SK-N-MC (cell line): ENCODE measurements at regions not wholly inside any gene's neighbourhood (a gene's known extent, or its start where the extent isn't known, plus 50 kb on each side); places are given as distances from the start of the nearest gene placed in this dataset.
"Not testable (repeated sequence)": the region's sequence is repeated elsewhere in the genome, so short reads cannot be mapped to it uniquely, and the experiment has no call there.

Source experiments
- DNase-seq: peaks from one replicate; pipeline ENCODE4 v3.0.0-alpha.2; 2011; ENCODE audit warnings: low read depth, low spot score
- H3K27ac ChIP-seq: fragments of 200-600 bp; sonication (generic); 2 replicates; pipeline ENCODE4 v1.5.1; 2016; ENCODE audit warnings: mixed run types
- H3K36me3 ChIP-seq: fragments of 200-600 bp; sonication (generic); 2 replicates; pipeline ENCODE4 v1.6.1; 2017; ENCODE audit warnings: antibody characterized with exemption, low read length, mixed read lengths; ENCODE audit not compliant: insufficient read depth
- H3K4me3 ChIP-seq: fragments of 200-600 bp; sonication (generic); 2 replicates; pipeline ENCODE4 v1.5.1; 2016
- H3K9ac ChIP-seq: fragments of 200-600 bp; sonication (generic); 2 replicates; pipeline ENCODE4 v1.8.0; 2017; ENCODE audit warnings: mixed run types, mixed read lengths; ENCODE audit not compliant: insufficient read length
- H3K9me3 ChIP-seq: fragments of 200-600 bp; sonication (generic); 2 replicates; pipeline ENCODE4 v1.6.1; 2017; ENCODE audit warnings: low read depth, mild to moderate bottlenecking, antibody characterized with exemption, low read length, moderate library complexity, mixed read lengths
- EZH2 ChIP-seq: fragments of 200-600 bp; sonication (generic); IDR thresholded peaks from one replicate; pipeline ENCODE4 v1.6.1; 2017; ENCODE audit warnings: antibody characterized with exemption
- FOXP2 ChIP-seq: optimal IDR thresholded peaks from 2 replicates; pipeline ENCODE3; 2011; ENCODE audit warnings: mild to moderate bottlenecking, moderate library complexity; ENCODE audit not compliant: insufficient read depth; ENCODE audit errors: extremely low read length, control extremely low read depth
- POLR2AphosphoS5 ChIP-seq: IDR thresholded peaks from 2 replicates; pipeline ENCODE4 v1.6.1; 2012; ENCODE audit warnings: mild to moderate bottlenecking, low read depth, low read length, borderline replicate concordance

GRCh38 chr11:134727636-134728035 is 315.6 kb upstream of the B3GAT1 start:
- no peak for DNase-seq
- Histone ChIP-seq H3K4me3 (no peak overlapping the region), H3K27ac (no peak overlapping the region), H3K9me3 (no peaks in the 10 kb centered on the region), H3K9ac (no peak overlapping the region), H3K36me3 (no peaks in the 10 kb centered on the region)
- no peak for TF ChIP-seq POLR2AphosphoS5
- TF ChIP-seq EZH2 = no peak
- TF ChIP-seq FOXP2 = no peak

GRCh38 chr11:134727204-134727603 is 315.2 kb upstream of the B3GAT1 start:
- Histone ChIP-seq H3K27ac (no peak overlapping the region), H3K36me3 (no peaks in the 10 kb centered on the region), H3K9ac (no peak overlapping the region), H3K4me3 (no peak overlapping the region), H3K9me3 (no peaks in the 10 kb centered on the region)
- no peak for DNase-seq
- TF ChIP-seq EZH2 (no peak), FOXP2 (no peak), POLR2AphosphoS5 (no peak)

GRCh38 chr11:134725716-134726639 is 313.9 kb upstream of the B3GAT1 start:
- no peaks in the 10 kb centered on the region for H3K9me3 ChIP-seq
- TF ChIP-seq POLR2AphosphoS5 (no peak), FOXP2 (no peak), EZH2 (no peak)
- H3K9ac ChIP-seq = no peak overlapping the region
- H3K36me3 ChIP-seq = no peaks in the 10 kb centered on the region
- no peak overlapping the region for H3K4me3 ChIP-seq
- no peak for DNase-seq
- H3K27ac ChIP-seq = no peak overlapping the region

GRCh38 chr11:134725211-134725610 is 313.2 kb upstream of the B3GAT1 start:
- H3K27ac ChIP-seq = no peak overlapping the region
- no peaks in the 10 kb centered on the region for H3K36me3 ChIP-seq
- no peaks in the 10 kb centered on the region for H3K9me3 ChIP-seq
- no peak for DNase-seq
- TF ChIP-seq FOXP2 (no peak), POLR2AphosphoS5 (no peak), EZH2 (no peak)
- H3K4me3 ChIP-seq = no peak overlapping the region
- H3K9ac ChIP-seq = no peak overlapping the region

- H3K36me3 ChIP-seq = no peaks in the 10 kb centered on the region
- DNase-seq = no peak
- no peak for TF ChIP-seq POLR2AphosphoS5
- no peak for TF ChIP-seq EZH2
- TF ChIP-seq FOXP2 = no peak
- H3K9me3 ChIP-seq = no peaks in the 10 kb centered on the region
- no peak overlapping the region for H3K27ac ChIP-seq
- H3K4me3 ChIP-seq = no peak overlapping the region
- H3K9ac ChIP-seq = no peak overlapping the region
Observed at GRCh38 chr11:134724779-134725140, 312.7 kb upstream of the B3GAT1 start.

- TF ChIP-seq POLR2AphosphoS5 = no peak
- no peak for TF ChIP-seq FOXP2
- no peak for TF ChIP-seq EZH2
- H3K4me3 ChIP-seq = no peak overlapping the region
- no peak for DNase-seq
- H3K9me3 ChIP-seq = no peaks in the 10 kb centered on the region
- no peak overlapping the region for H3K9ac ChIP-seq
- H3K36me3 ChIP-seq = no peaks in the 10 kb centered on the region
- H3K27ac ChIP-seq = no peak overlapping the region
Observed at GRCh38 chr11:134724106-134724778, 312.2 kb upstream of the B3GAT1 start.

GRCh38 chr11:134720691-134721070 is 308.6 kb upstream of the B3GAT1 start:
- H3K4me3 ChIP-seq, H3K9me3 ChIP-seq: not testable (repeated sequence)

GRCh38 chr11:134719940-134720690 is 308.1 kb upstream of the B3GAT1 start:
- H3K27ac ChIP-seq, H3K4me3 ChIP-seq, H3K36me3 ChIP-seq, H3K9ac ChIP-seq, H3K9me3 ChIP-seq, DNase-seq: not testable (repeated sequence)

More at GRCh38 chr11:134720691-134721070, 308.6 kb upstream of the B3GAT1 start:
- not testable (repeated sequence) for H3K36me3 ChIP-seq, DNase-seq, H3K9ac ChIP-seq, H3K27ac ChIP-seq

- no peaks in the 10 kb centered on the region for H3K9me3 ChIP-seq
- H3K9ac ChIP-seq = no peak overlapping the region
- no peak overlapping the region for H3K4me3 ChIP-seq
- no peak for DNase-seq
- no peak overlapping the region for H3K27ac ChIP-seq
- H3K36me3 ChIP-seq = no peaks in the 10 kb centered on the region
- TF ChIP-seq EZH2 (no peak), POLR2AphosphoS5 (no peak), FOXP2 (no peak)
Observed at GRCh38 chr11:134719397-134719796, 307.4 kb upstream of the B3GAT1 start.
